Pancreas (tissue), 10 donors: ENCODE measurements at regions not wholly inside any gene's neighbourhood (a gene's known extent, or its start where the extent isn't known, plus 50 kb on each side); places are given as distances from the start of the nearest gene placed in this dataset.

Experiments
- ATAC-seq, 4 donors: fragments of 200-7000 bp; cut with Tn5 transposase; one replicate each; pipeline versions ENCODE4 v1.8.0 to v1.9.1; 2020; ENCODE audit warnings: mild to moderate bottlenecking in 4 of 4, moderate library complexity in 4 of 4
- DNase-seq, 6 donors: peaks; one replicate each; pipeline ENCODE4 v3.0.0-alpha.2; 2020
- FAIRE-seq: peaks from 2 replicates; lab custom pipeline; 2012; peaks lifted over from hg19 to GRCh38; lab: Jason Lieb, UNC
- H3K27ac ChIP-seq, 4 donors: fragments of 200-600 bp; sonication (generic); 1 replicate in 3 of 4; 2 replicates in 1 of 4; pipeline versions ENCODE4 v1.5.0 to v1.8.0; 2020
- H3K27me3 ChIP-seq, 4 donors: fragments of 200-600 bp; one replicate each; pipeline ENCODE4 v1.8.0; 2021
- H3K36me3 ChIP-seq, 3 donors: fragments of 200-600 bp; sonication (generic) in 1 of 3; one replicate each; pipeline versions ENCODE4 v1.5.0 to v1.8.0; 2020 to 2021
- H3K4me1 ChIP-seq, 3 donors: fragments of 200-600 bp; one replicate each; pipeline ENCODE4 v1.8.0; 2021
- H3K4me3 ChIP-seq, 4 donors: fragments of 200-600 bp; sonication (generic) in 2 of 4; one replicate each; pipeline versions ENCODE4 v1.5.0 to v1.8.0; 2020 to 2021
- H3K9me3 ChIP-seq, 4 donors: fragments of 200-600 bp; one replicate each; pipeline ENCODE4 v1.8.0; 2021
- CTCF ChIP-seq, 4 donors: fragments of 200-600 bp; sonication (generic) in 3 of 4; IDR thresholded peaks; one replicate each; pipeline versions ENCODE4 v1.5.0 to v1.8.0; 2021; ENCODE audit warnings: antibody characterized with exemption in 4 of 4
- WGBS, 2 donors: extraction: QIAGEN DNeasy Blood & Tissue Kit; methylation state at CpG; one replicate each; pipeline ENCODE4 v1.1.7; 2013; 5-methylcytosine and 5-hydroxymethylcytosine counted together
- intact Hi-C, 3 donors: fragments of 100-400 bp; cut with DNase I; formaldehyde crosslinking; loops; one replicate each; pipeline versions ENCODE4 v1.11.1 to v1.14.2; 2022
- donor health status: healthy with polysubstance abuse.
- donor health status: DM: no; HTN: no; CAD: no; lungs with moderate emphysema.
- donor health status: DM: no; HTN: no; CAD: no.
- donor health status: control.
- donor health status: control.
- donor health status: Bipolar disorder and iron deficiency.
- donor health status: DM: yes; HTN: yes; CAD: no.
- donor health status: DM: no; HTN: no; CAD: no.
- donor health status: DM: no; HTN: no; CAD: no.
- donor health status: DM: yes; HTN: yes; CAD: no.

- DNase-seq (no peak), FAIRE-seq (no peak), ATAC-seq (no peak)
- no peaks in the 10 kb centered on the region for H3K4me1 ChIP-seq
- no peaks in the 10 kb centered on the region for H3K9me3 ChIP-seq
- no peak overlapping the region for H3K27ac ChIP-seq
- WGBS, 2 donors: 80 to 82% methylated on average over 4 of the region's 4 CpGs
- no peaks in the 10 kb centered on the region for H3K36me3 ChIP-seq
- no peaks in the 10 kb centered on the region for H3K27me3 ChIP-seq
- no peak for TF ChIP-seq CTCF (IDR thresholded peaks at IDR 0.05)
- intact Hi-C loops: no loop called here
- H3K4me3 ChIP-seq: no peak overlapping the region
These were observed 61.9 kb upstream of the SMNDC1 start for GRCh38 chr10:110366635-110367034.

- no peak for ATAC-seq
- no peaks in the 10 kb centered on the region for H3K4me1 ChIP-seq
- H3K9me3 ChIP-seq: no peaks in the 10 kb centered on the region
- no peak for DNase-seq
- TF ChIP-seq CTCF (IDR thresholded peaks at IDR 0.05): no peak
- H3K27ac ChIP-seq: no peak overlapping the region
- no peak for FAIRE-seq
- WGBS, 2 donors: 75 to 79% methylated on average over 4 of the region's 4 CpGs
- H3K36me3 ChIP-seq: no peaks in the 10 kb centered on the region
- intact Hi-C loops: no loop called here
- no peak overlapping the region for H3K4me3 ChIP-seq
- no peaks in the 10 kb centered on the region for H3K27me3 ChIP-seq
These were observed 63.3 kb upstream of the SMNDC1 start for GRCh38 chr10:110368002-110368401.

- no peak for TF ChIP-seq CTCF (IDR thresholded peaks at IDR 0.05)
- no peak for ATAC-seq
- WGBS, 2 donors: 45 to 46% methylated on average over 3 of the region's 3 CpGs
- Histone ChIP-seq H3K9me3 (no peaks in the 10 kb centered on the region), H3K4me1 (no peaks in the 10 kb centered on the region), H3K36me3 (no peaks in the 10 kb centered on the region), H3K27ac (no peak overlapping the region), H3K27me3 (no peaks in the 10 kb centered on the region), H3K4me3 (no peak overlapping the region)
- no peak for FAIRE-seq
- intact Hi-C loops: no loop called here
- no peak for DNase-seq
These were observed 63.8 kb upstream of the SMNDC1 start for GRCh38 chr10:110368556-110368955.

- Histone ChIP-seq H3K4me3 (no peak overlapping the region), H3K27ac (no peak overlapping the region), H3K9me3 (no peaks in the 10 kb centered on the region), H3K27me3 (no peaks in the 10 kb centered on the region), H3K36me3 (no peaks in the 10 kb centered on the region), H3K4me1 (no peaks in the 10 kb centered on the region)
- WGBS, 2 donors: 84 to 88% methylated on average over 4 of the region's 4 CpGs
- ATAC-seq (no peak), FAIRE-seq (no peak), DNase-seq (no peak)
- TF ChIP-seq CTCF (IDR thresholded peaks at IDR 0.05): no peak
- intact Hi-C loops: no loop called here
These were observed 65.3 kb upstream of the SMNDC1 start for GRCh38 chr10:110370006-110370405.

- H3K36me3 ChIP-seq: no peaks in the 10 kb centered on the region
- H3K27me3 ChIP-seq: no peaks in the 10 kb centered on the region
- no peaks in the 10 kb centered on the region for H3K9me3 ChIP-seq
- no peak overlapping the region for H3K27ac ChIP-seq
- H3K4me3 ChIP-seq: no peak overlapping the region
- ATAC-seq (no peak), DNase-seq (no peak), FAIRE-seq (no peak)
- TF ChIP-seq CTCF (IDR thresholded peaks at IDR 0.05): no peak
- intact Hi-C loops: no loop called here
- 64 to 80% methylated on average over 1 of the region's 1 CpG for WGBS, 2 donors
- no peaks in the 10 kb centered on the region for H3K4me1 ChIP-seq
These were observed 67.9 kb upstream of the SMNDC1 start for GRCh38 chr10:110372656-110373055.
